ENCODE measurements at regions not wholly inside any gene's neighbourhood (a gene's known extent, or its start where the extent isn't known, plus 50 kb on each side); places are given as distances from the start of the nearest gene placed in this dataset.

- Histone ChIP-seq H3K4me1 (no peaks in the 10 kb centered on the region), H3K4me3 (no peak overlapping the region), H3K27ac (no peak overlapping the region), H3K36me3 (no peaks in the 10 kb centered on the region), H3K9me3 (no peaks in the 10 kb centered on the region), H3K27me3 (no peaks in the 10 kb centered on the region)
- DNase-seq (ENCODE audit: low spot score in 2 of 2) = no peak
- intact Hi-C loops (cut with DNase I; ENCODE audit: low total_unique reads) = no loop called here
- TF ChIP-seq POLR2AphosphoS5 (IDR thresholded peaks at IDR 0.05) (no peak), POLR2A (IDR thresholded peaks at IDR 0.05) (no peak)
- TF ChIP-seq, protein P1, sequence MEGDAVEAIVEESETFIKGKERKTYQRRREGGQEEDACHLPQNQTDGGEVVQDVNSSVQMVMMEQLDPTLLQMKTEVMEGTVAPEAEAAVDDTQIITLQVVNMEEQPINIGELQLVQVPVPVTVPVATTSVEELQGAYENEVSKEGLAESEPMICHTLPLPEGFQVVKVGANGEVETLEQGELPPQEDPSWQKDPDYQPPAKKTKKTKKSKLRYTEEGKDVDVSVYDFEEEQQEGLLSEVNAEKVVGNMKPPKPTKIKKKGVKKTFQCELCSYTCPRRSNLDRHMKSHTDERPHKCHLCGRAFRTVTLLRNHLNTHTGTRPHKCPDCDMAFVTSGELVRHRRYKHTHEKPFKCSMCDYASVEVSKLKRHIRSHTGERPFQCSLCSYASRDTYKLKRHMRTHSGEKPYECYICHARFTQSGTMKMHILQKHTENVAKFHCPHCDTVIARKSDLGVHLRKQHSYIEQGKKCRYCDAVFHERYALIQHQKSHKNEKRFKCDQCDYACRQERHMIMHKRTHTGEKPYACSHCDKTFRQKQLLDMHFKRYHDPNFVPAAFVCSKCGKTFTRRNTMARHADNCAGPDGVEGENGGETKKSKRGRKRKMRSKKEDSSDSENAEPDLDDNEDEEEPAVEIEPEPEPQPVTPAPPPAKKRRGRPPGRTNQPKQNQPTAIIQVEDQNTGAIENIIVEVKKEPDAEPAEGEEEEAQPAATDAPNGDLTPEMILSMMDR (IDR thresholded peaks at IDR 0.05) = no peak
Measured at GRCh38 chr9:18129809-18130334, 344.1 kb upstream of the ADAMTSL1 start.

GRCh38 chr9:18136354-18136994 is 337.5 kb upstream of the ADAMTSL1 start:
- H3K4me3 ChIP-seq = no peak overlapping the region
- H3K9me3 ChIP-seq = no peaks in the 10 kb centered on the region
- intact Hi-C loops (cut with DNase I; ENCODE audit: low total_unique reads) = no loop called here
- TF ChIP-seq, protein P1 (IDR thresholded peaks at IDR 0.05) = no peak
- no peak for TF ChIP-seq POLR2AphosphoS5 (IDR thresholded peaks at IDR 0.05)
- no peak for TF ChIP-seq POLR2A (IDR thresholded peaks at IDR 0.05)
- H3K27me3 ChIP-seq = peaks cover 0 to 1% of the 10 kb centered on the region in 2 donors
- no peaks in the 10 kb centered on the region for H3K36me3 ChIP-seq
- H3K27ac ChIP-seq = no peak overlapping the region
- no peaks in the 10 kb centered on the region for H3K4me1 ChIP-seq
- DNase-seq (ENCODE audit: low spot score in 2 of 2) = no peak

GRCh38 chr9:18137815-18138214 is 336.1 kb upstream of the ADAMTSL1 start:
- intact Hi-C loops (cut with DNase I; ENCODE audit: low total_unique reads) = no loop called here
- no peaks in the 10 kb centered on the region for H3K36me3 ChIP-seq
- DNase-seq (ENCODE audit: low spot score in 2 of 2) = no peak
- TF ChIP-seq POLR2AphosphoS5 (IDR thresholded peaks at IDR 0.05) = no peak
- TF ChIP-seq, protein P1 (IDR thresholded peaks at IDR 0.05) = no peak
- no peak for TF ChIP-seq POLR2A (IDR thresholded peaks at IDR 0.05)
- H3K9me3 ChIP-seq = no peaks in the 10 kb centered on the region
- H3K27ac ChIP-seq = no peak overlapping the region
- H3K27me3 ChIP-seq = peaks cover 0 to 3% of the 10 kb centered on the region in 2 donors
- H3K4me3 ChIP-seq = no peak overlapping the region
- H3K4me1 ChIP-seq = no peaks in the 10 kb centered on the region

DNA sequence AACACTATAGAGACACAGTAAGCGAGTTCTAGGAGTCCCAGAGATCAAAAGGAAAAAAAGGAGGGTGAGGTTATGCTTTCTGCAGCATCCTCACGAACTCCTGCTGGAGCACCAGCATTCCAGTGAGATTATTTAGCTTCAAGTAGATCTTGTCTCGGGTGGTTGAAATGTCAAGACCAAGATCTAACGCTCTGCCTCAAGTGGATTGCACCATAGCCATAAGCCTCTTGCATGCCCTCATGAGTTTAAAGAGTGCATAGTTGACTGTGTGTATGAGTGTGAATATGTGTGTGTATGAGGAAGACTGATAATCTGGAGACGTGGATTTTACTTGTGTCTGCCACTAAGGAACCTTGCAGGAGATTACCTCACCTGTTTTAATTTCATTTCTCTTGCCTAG is 335.3 kb upstream of the ADAMTSL1 start:
- TF ChIP-seq POLR2A (IDR thresholded peaks at IDR 0.05) (no peak), POLR2AphosphoS5 (IDR thresholded peaks at IDR 0.05) (no peak)
- TF ChIP-seq, protein P1 (IDR thresholded peaks at IDR 0.05) = no peak
- no peaks in the 10 kb centered on the region for H3K4me1 ChIP-seq
- no peak overlapping the region for H3K27ac ChIP-seq
- peaks cover 0 to 3% of the 10 kb centered on the region in 2 donors for H3K27me3 ChIP-seq
- no peak overlapping the region for H3K4me3 ChIP-seq
- no peaks in the 10 kb centered on the region for H3K36me3 ChIP-seq
- no peaks in the 10 kb centered on the region for H3K9me3 ChIP-seq
- no peak for DNase-seq (ENCODE audit: low spot score in 2 of 2)
- intact Hi-C loops (cut with DNase I; ENCODE audit: low total_unique reads) = no loop called here

- intact Hi-C loops (cut with DNase I; ENCODE audit: low total_unique reads) = no loop called here
- Histone ChIP-seq H3K27ac (no peak overlapping the region), H3K4me3 (no peak overlapping the region), H3K36me3 (no peaks in the 10 kb centered on the region), H3K9me3 (no peaks in the 10 kb centered on the region), H3K27me3 (peaks cover 0 to 3% of the 10 kb centered on the region in 2 donors), H3K4me1 (no peaks in the 10 kb centered on the region)
- DNase-seq (ENCODE audit: low spot score in 2 of 2) = no peak
- TF ChIP-seq POLR2A (IDR thresholded peaks at IDR 0.05) = no peak
- TF ChIP-seq, protein P1 (IDR thresholded peaks at IDR 0.05) = no peak
- TF ChIP-seq POLR2AphosphoS5 (IDR thresholded peaks at IDR 0.05) = no peak
Measured at GRCh38 chr9:18141681-18142080, 332.3 kb upstream of the ADAMTSL1 start.
